ENCODE measurements at regions not wholly inside any gene's neighbourhood (a gene's known extent, or its start where the extent isn't known, plus 50 kb on each side); places are given as distances from the start of the nearest gene placed in this dataset.
A peak's percentile ranks its signal among the peaks of the same experiment; 100 is the strongest.

DNA sequence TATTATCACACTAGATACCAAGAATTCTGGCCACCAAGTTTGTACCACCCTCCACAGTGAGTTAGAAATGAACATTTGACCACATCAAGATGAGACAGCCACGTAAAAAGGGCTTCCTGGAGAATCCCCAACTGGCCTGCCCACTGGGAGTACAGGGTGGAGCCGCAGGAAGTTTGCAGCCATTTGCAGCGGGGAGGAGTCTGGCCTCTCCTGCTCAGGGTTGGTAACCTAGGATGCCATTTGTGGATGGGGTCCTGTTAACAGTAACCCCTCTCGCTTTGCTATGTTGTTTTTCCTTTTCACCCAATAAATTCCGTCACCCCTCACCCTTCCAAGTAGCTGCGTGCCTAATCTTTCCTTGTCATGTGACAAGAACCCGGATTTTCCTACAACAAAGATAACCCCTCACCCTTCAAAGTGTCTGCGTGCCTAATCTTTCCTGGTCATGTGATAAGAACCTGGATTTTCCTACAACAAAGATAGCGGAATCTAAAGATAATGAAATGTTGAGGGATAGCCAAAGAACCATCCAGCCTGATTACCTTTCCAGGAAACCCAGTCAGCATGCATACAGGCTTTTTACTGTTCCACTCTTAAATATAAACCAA lies 245.4 kb downstream of the NAF1 start (continued):
- TF ChIP-seq, protein P1, sequence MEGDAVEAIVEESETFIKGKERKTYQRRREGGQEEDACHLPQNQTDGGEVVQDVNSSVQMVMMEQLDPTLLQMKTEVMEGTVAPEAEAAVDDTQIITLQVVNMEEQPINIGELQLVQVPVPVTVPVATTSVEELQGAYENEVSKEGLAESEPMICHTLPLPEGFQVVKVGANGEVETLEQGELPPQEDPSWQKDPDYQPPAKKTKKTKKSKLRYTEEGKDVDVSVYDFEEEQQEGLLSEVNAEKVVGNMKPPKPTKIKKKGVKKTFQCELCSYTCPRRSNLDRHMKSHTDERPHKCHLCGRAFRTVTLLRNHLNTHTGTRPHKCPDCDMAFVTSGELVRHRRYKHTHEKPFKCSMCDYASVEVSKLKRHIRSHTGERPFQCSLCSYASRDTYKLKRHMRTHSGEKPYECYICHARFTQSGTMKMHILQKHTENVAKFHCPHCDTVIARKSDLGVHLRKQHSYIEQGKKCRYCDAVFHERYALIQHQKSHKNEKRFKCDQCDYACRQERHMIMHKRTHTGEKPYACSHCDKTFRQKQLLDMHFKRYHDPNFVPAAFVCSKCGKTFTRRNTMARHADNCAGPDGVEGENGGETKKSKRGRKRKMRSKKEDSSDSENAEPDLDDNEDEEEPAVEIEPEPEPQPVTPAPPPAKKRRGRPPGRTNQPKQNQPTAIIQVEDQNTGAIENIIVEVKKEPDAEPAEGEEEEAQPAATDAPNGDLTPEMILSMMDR (conservative IDR thresholded peaks at IDR 0.05; ENCODE audit: low read depth in 2 of 2), result no peak
- TF ChIP-seq POLR2AphosphoS5 (IDR thresholded peaks at IDR 0.05; ENCODE audit: low read depth), result no peak
- TF ChIP-seq, protein P2, sequence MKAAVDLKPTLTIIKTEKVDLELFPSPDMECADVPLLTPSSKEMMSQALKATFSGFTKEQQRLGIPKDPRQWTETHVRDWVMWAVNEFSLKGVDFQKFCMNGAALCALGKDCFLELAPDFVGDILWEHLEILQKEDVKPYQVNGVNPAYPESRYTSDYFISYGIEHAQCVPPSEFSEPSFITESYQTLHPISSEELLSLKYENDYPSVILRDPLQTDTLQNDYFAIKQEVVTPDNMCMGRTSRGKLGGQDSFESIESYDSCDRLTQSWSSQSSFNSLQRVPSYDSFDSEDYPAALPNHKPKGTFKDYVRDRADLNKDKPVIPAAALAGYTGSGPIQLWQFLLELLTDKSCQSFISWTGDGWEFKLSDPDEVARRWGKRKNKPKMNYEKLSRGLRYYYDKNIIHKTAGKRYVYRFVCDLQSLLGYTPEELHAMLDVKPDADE (IDR thresholded peaks at IDR 0.05), result no peak
- TF ChIP-seq JUNB (IDR thresholded peaks at IDR 0.05; ENCODE audit: unreplicated experiment), result no peak
- TF ChIP-seq CREB1 (CRISPR knock-in tag; IDR thresholded peaks at IDR 0.05; ENCODE audit: low read depth), result no peak

DNA sequence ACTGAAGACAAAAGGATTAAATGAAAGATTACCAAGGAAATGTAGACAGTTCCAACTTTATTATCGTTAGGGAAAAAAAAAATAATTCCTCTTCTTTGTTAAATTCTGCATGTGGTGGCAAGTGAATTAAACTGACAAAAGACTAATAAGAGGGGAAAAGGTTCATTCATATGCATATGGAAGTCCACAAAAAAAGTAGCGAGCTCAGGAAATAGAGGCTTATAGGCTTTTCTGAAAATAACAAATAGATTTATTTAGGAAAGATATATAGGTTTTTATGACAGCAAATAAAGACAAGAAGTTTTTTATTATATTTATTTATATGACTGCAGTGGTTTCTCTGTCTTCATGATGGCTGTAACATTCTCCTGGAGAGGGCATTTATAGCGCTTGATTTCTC lies 246.0 kb downstream of the NAF1 start:
- Mint-ChIP-seq H3K4me1 (peaks cover 20% of the 10 kb centered on the region), H3K4me3 (0 out of 3 replicates have a peak overlapping the region, but pooled peaks have one; percentile 26), H3K27ac (peak overlapping the region; percentile 41; the same call in 1 of the 2 replicates), H3K9me3 (peaks cover 24% of the 10 kb centered on the region), H3K36me3 (ENCODE audit: low read depth) (peaks cover 24% of the 10 kb centered on the region; the same call in 2 of the 3 replicates), H3K27me3 (ENCODE audit: insufficient read depth, low read depth, poor library complexity) (no peaks in the 10 kb centered on the region)
- DNase-seq (ENCODE audit: low spot score) (no peak), ATAC-seq (no peak)
- no peaks in the 10 kb centered on the region for H3F3A ChIP-seq (replicated peaks; ENCODE audit: low read depth)
- TF ChIP-seq POLR2AphosphoS5 (IDR thresholded peaks at IDR 0.05; ENCODE audit: low read depth) (no peak), ZNF331 (CRISPR knock-in tag; IDR thresholded peaks at IDR 0.05; ENCODE audit: low read depth) (no peak)
- H3K79me2 ChIP-seq (replicated peaks; ENCODE audit: insufficient read depth), result no peaks in the 10 kb centered on the region
- H3K27me3 ChIP-seq (ENCODE audit: insufficient read depth), result no peaks in the 10 kb centered on the region
- H3K4me2 ChIP-seq, result peak overlapping the region; percentile 46
- no peaks in the 10 kb centered on the region for H4K20me1 ChIP-seq (replicated peaks; ENCODE audit: insufficient read depth)
- no peak overlapping the region for H2AFZ ChIP-seq
- peaks cover 31% of the 10 kb centered on the region for H3K4me1 ChIP-seq (ENCODE audit: insufficient read depth)
- peak overlapping the region; percentile 73 for H3K27ac ChIP-seq (ENCODE audit: low read depth)
- H3K4me3 ChIP-seq, result 0 out of 2 replicates have a peak overlapping the region, but pooled peaks have one; percentile 6
- no peaks in the 10 kb centered on the region for H3K9me2 ChIP-seq (ENCODE audit: insufficient read depth)
- H3K36me3 ChIP-seq (ENCODE audit: insufficient read depth), result no peaks in the 10 kb centered on the region

DNA sequence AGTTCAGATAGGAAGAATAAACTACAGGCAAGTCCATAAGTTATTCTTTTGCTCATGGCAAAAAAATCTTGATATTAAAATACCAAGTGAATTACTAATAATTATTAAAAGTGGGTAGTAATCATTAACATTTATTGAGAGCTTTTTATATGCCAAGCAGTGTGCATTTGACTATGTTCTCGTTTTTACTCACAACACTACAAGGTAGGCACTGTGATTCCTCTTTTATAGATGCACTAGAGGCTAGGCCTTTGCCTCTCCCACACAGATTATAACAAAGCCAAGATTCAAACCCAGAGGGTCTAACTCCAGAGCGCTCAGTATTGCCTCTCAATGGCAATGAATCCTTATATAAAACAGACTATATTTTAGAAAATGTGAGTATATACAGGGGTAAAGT lies 254.2 kb downstream of the NAF1 start:
- H3K27me3 Mint-ChIP-seq (ENCODE audit: insufficient read depth, low read depth, poor library complexity), result peaks cover 2% of the 10 kb centered on the region
- Histone ChIP-seq H3K4me3 (no peak overlapping the region), H3K79me2 (replicated peaks; ENCODE audit: insufficient read depth) (no peaks in the 10 kb centered on the region)

More for the DNA sequence above, 254.2 kb downstream of the NAF1 start:
- Histone ChIP-seq H3K9me2 (ENCODE audit: insufficient read depth) (no peaks in the 10 kb centered on the region; the same call in 1 of the 2 replicates), H3K27ac (ENCODE audit: low read depth) (no peak overlapping the region), H4K20me1 (replicated peaks; ENCODE audit: insufficient read depth) (no peaks in the 10 kb centered on the region), H2AFZ (no peak overlapping the region; the same call in 1 of the 2 replicates), H3K27me3 (ENCODE audit: insufficient read depth) (no peaks in the 10 kb centered on the region), H3K4me2 (no peak overlapping the region), H3K36me3 (ENCODE audit: insufficient read depth) (no peaks in the 10 kb centered on the region), H3K4me1 (ENCODE audit: insufficient read depth) (no peaks in the 10 kb centered on the region), H3F3A (replicated peaks; ENCODE audit: low read depth) (no peaks in the 10 kb centered on the region)
- Mint-ChIP-seq H3K4me1 (no peaks in the 10 kb centered on the region), H3K9me3 (peaks cover 16% of the 10 kb centered on the region), H3K4me3 (no peak overlapping the region), H3K27ac (no peak overlapping the region), H3K36me3 (ENCODE audit: low read depth) (peaks cover 15% of the 10 kb centered on the region; the same call in 2 of the 3 replicates)
- TF ChIP-seq CREB1 (CRISPR knock-in tag; IDR thresholded peaks at IDR 0.05; ENCODE audit: low read depth) (no peak), POLR2AphosphoS5 (IDR thresholded peaks at IDR 0.05; ENCODE audit: low read depth) (no peak), JUNB (IDR thresholded peaks at IDR 0.05; ENCODE audit: unreplicated experiment) (no peak), NANOG (IDR thresholded peaks at IDR 0.05; ENCODE audit: borderline replicate concordance) (no peak)
- TF ChIP-seq, protein P3, sequence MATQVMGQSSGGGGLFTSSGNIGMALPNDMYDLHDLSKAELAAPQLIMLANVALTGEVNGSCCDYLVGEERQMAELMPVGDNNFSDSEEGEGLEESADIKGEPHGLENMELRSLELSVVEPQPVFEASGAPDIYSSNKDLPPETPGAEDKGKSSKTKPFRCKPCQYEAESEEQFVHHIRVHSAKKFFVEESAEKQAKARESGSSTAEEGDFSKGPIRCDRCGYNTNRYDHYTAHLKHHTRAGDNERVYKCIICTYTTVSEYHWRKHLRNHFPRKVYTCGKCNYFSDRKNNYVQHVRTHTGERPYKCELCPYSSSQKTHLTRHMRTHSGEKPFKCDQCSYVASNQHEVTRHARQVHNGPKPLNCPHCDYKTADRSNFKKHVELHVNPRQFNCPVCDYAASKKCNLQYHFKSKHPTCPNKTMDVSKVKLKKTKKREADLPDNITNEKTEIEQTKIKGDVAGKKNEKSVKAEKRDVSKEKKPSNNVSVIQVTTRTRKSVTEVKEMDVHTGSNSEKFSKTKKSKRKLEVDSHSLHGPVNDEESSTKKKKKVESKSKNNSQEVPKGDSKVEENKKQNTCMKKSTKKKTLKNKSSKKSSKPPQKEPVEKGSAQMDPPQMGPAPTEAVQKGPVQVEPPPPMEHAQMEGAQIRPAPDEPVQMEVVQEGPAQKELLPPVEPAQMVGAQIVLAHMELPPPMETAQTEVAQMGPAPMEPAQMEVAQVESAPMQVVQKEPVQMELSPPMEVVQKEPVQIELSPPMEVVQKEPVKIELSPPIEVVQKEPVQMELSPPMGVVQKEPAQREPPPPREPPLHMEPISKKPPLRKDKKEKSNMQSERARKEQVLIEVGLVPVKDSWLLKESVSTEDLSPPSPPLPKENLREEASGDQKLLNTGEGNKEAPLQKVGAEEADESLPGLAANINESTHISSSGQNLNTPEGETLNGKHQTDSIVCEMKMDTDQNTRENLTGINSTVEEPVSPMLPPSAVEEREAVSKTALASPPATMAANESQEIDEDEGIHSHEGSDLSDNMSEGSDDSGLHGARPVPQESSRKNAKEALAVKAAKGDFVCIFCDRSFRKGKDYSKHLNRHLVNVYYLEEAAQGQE (IDR thresholded peaks at IDR 0.05; ENCODE audit: unreplicated experiment), result no peak
- ATAC-seq (no peak), DNase-seq (ENCODE audit: low spot score) (no peak)
